ENCODE measurements at regions not wholly inside any gene's neighbourhood (a gene's known extent, or its start where the extent isn't known, plus 50 kb on each side); places are given as distances from the start of the nearest gene placed in this dataset.

GRCh38 chr9:31146485-31147166 lies 1237.8 kb upstream of the ACO1 start (continued):
- TF ChIP-seq ZNF169 (tag by site-specific recombination; IDR thresholded peaks at IDR 0.05) = no peak
- TF ChIP-seq ZNF629 (tag by site-specific recombination; IDR thresholded peaks at IDR 0.05) = no peak
- TF ChIP-seq ZNF596 (tag by site-specific recombination; IDR thresholded peaks at IDR 0.05) = no peak

- ChIA-PET POLR2A (no interaction called here), CTCF (no interaction called here)
- no peaks in the 10 kb centered on the region for H3K36me3 ChIP-seq (ENCODE audit: control insufficient read depth in 2 of 2, insufficient read depth in 1 of 2, low read length in 2 of 2)
- no peaks in the 10 kb centered on the region for H3K4me1 ChIP-seq (ENCODE audit: control insufficient read depth, insufficient read depth, low read length)
- no peak overlapping the region for H3K4me3 ChIP-seq (ENCODE audit: low read depth, low read length)
- H3K27ac ChIP-seq (ENCODE audit: extremely low read depth, low read depth, low read length) = no peak overlapping the region
- H3K9me3 ChIP-seq (ENCODE audit: control insufficient read depth, insufficient read depth, low read depth, low read length) = no peaks in the 10 kb centered on the region
- no peak for TF ChIP-seq ZNF561 (tag by site-specific recombination; IDR thresholded peaks at IDR 0.05; ENCODE audit: borderline replicate concordance)
- no peak for TF ChIP-seq ZNF76 (tag by site-specific recombination; IDR thresholded peaks at IDR 0.05; ENCODE audit: borderline replicate concordance, low read depth)
- TF ChIP-seq ZNF530 (tag by site-specific recombination; IDR thresholded peaks at IDR 0.05; ENCODE audit: low read depth) = no peak
- TF ChIP-seq AEBP2 (tag by site-specific recombination; IDR thresholded peaks at IDR 0.05; ENCODE audit: borderline replicate concordance) = no peak
- TF ChIP-seq ZNF654 (tag by site-specific recombination; IDR thresholded peaks at IDR 0.05; ENCODE audit: low read depth) = no peak
- TF ChIP-seq IKZF3 (tag by site-specific recombination; IDR thresholded peaks at IDR 0.05) = no peak
- no peak for TF ChIP-seq HOXC10 (CRISPR knock-in tag; IDR thresholded peaks at IDR 0.05)
- TF ChIP-seq ZNF513 (tag by site-specific recombination; IDR thresholded peaks at IDR 0.05) = no peak
- no peak for TF ChIP-seq ZSCAN5A (tag by site-specific recombination; IDR thresholded peaks at IDR 0.05)
- no peak for TF ChIP-seq ZSCAN16 (tag by site-specific recombination; IDR thresholded peaks at IDR 0.05)
- no peak for TF ChIP-seq BCL11A (tag by site-specific recombination; IDR thresholded peaks at IDR 0.05; ENCODE audit: low read depth)
- TF ChIP-seq ZBTB1 (tag by site-specific recombination; IDR thresholded peaks at IDR 0.05) = no peak
- TF ChIP-seq ZNF354C (tag by site-specific recombination; IDR thresholded peaks at IDR 0.05; ENCODE audit: borderline replicate concordance, low read depth) = no peak
- TF ChIP-seq ZNF837 (tag by site-specific recombination; IDR thresholded peaks at IDR 0.05) = no peak
- TF ChIP-seq ZNF501 (tag by site-specific recombination; IDR thresholded peaks at IDR 0.05) = no peak
- no peak for TF ChIP-seq ZNF776 (tag by site-specific recombination; IDR thresholded peaks at IDR 0.05; ENCODE audit: borderline replicate concordance)
- no peak for TF ChIP-seq ZNF184 (tag by site-specific recombination; IDR thresholded peaks at IDR 0.05)
- no peak for TF ChIP-seq ZNF791 (tag by site-specific recombination; IDR thresholded peaks at IDR 0.05)
- TF ChIP-seq ZNF311 (tag by site-specific recombination; IDR thresholded peaks at IDR 0.05; ENCODE audit: borderline replicate concordance) = no peak
- no peak for TF ChIP-seq YY1 (tag by site-specific recombination; IDR thresholded peaks at IDR 0.05)
These were observed 1231.1 kb upstream of the ACO1 start for GRCh38 chr9:31153250-31153840.

All from HEK293 (cell line).